HCT116 (cell line): ENCODE measurements at regions not wholly inside any gene's neighbourhood (a gene's known extent, or its start where the extent isn't known, plus 50 kb on each side); places are given as distances from the start of the nearest gene placed in this dataset.

ENCODE experiments used
- ATAC-seq: fragments of 200-7000 bp; cut with Tn5 transposase; 2 replicates; pipeline ENCODE4 v1.9.1; 2020; ENCODE audit warnings: mild to moderate bottlenecking, moderate library complexity
- BruUV-seq: library from RNA; stranded (reverse); fragments of 400-500 nt; replicated peaks from 2 replicates; lab custom pipeline; 2021; lab: Mats Ljungman, UMichigan
- CTCF ChIA-PET: fragments of 300-600 bp; sonication (Branson Sonifier 250); formaldehyde crosslinking; loops from one replicate; lab custom pipeline; 2021; ENCODE audit warnings: antibody characterized with exemption; lab: Charles Lee
- POLR2A ChIA-PET: fragments of 300-600, 350-600 bp; sonication (Branson Sonifier 250); formaldehyde crosslinking; loops from one replicate; lab custom pipeline; 2021; ENCODE audit warnings: antibody characterized with exemption; lab: Charles Lee
- RAD21 ChIA-PET, 2 experiments: fragments of 300-600 bp; sonication (Branson Sonifier 250); formaldehyde crosslinking; loops; one replicate each; lab custom pipeline; 2023; ENCODE audit warnings: low total read pairs in 2 of 2; ENCODE audit not compliant: uncharacterized antibody in 2 of 2, unreplicated experiment in 2 of 2, low non-redundant PET in 1 of 2; lab: Charles Lee
- DNase-seq: peaks from one replicate; pipeline ENCODE4 v3.0.0-alpha.2; 2010; ENCODE audit warnings: low read depth, low spot score
- H2AFZ ChIP-seq: fragments of 200-600 bp; shearing (Covaris generic), sonication (generic); 2 replicates; pipeline ENCODE4 v1.6.1; 2017; ENCODE audit warnings: low read depth, mixed run types, mixed read lengths, antibody characterized with exemption, low read length; ENCODE audit not compliant: poor library complexity, severe bottlenecking
- H3K27ac ChIP-seq: 2 replicates; pipeline ENCODE4 v1.5.1; 2012; ENCODE audit warnings: low read depth, low read length
- H3K27me3 ChIP-seq: fragments of 200-600 bp; sonication (generic); 2 replicates; pipeline ENCODE4 v1.6.1; 2016; ENCODE audit warnings: mixed run types, low read length, mixed read lengths; ENCODE audit not compliant: insufficient read depth
- H3K36me3 ChIP-seq, 2 experiments: fragments of 200-500 bp in 1 of 2; fragments of 200-600 bp in 1 of 2; sonication (Bioruptor generic) in 1 of 2; sonication (generic) in 1 of 2; 2 replicates each; pipeline versions ENCODE4 v1.5.1 to v1.6.1; 2014 to 2016; ENCODE audit warnings: low read length in 2 of 2, inconsistent platforms in 1 of 2, mixed read lengths in 1 of 2, mixed run types in 1 of 2; ENCODE audit not compliant: insufficient read depth in 2 of 2, control insufficient read depth in 1 of 2
- H3K4me1 ChIP-seq, 2 experiments: fragments of 200-600 bp in 1 of 2; sonication (generic) in 1 of 2; 2 replicates each; pipeline versions ENCODE4 v1.5.1 to v1.6.1; 2012 to 2017; ENCODE audit warnings: low read length in 2 of 2, inconsistent platforms in 1 of 2, mild to moderate bottlenecking in 1 of 2, mixed read lengths in 1 of 2, mixed run types in 1 of 2, moderate library complexity in 1 of 2; ENCODE audit not compliant: insufficient read depth in 2 of 2, control insufficient read depth in 1 of 2
- H3K4me2 ChIP-seq: fragments of 200-600 bp; sonication (generic); 2 replicates; pipeline ENCODE4 v1.6.1; 2017; ENCODE audit warnings: mixed run types, low read length, mixed read lengths
- H3K4me3 ChIP-seq, 2 experiments: fragments of 200-600 bp in 1 of 2; sonication (generic) in 1 of 2; replicated peaks in 1 of 2; 2 replicates each; pipeline ENCODE4 v1.5.1; 2011 to 2016; ENCODE audit warnings: low read length in 2 of 2, control low read depth in 1 of 2, low read depth in 1 of 2, mild to moderate bottlenecking in 1 of 2, mixed read lengths in 1 of 2, mixed run types in 1 of 2
- H3K79me2 ChIP-seq: fragments of 200-600 bp; sonication (generic); 2 replicates; pipeline ENCODE4 v1.6.1; 2017; ENCODE audit warnings: mild to moderate bottlenecking, mixed run types, low read length, moderate library complexity, mixed read lengths; ENCODE audit not compliant: insufficient read depth
- H3K9ac ChIP-seq: fragments of 200-600 bp; sonication (generic); 2 replicates; pipeline ENCODE4 v1.6.1; 2016; ENCODE audit warnings: low read length, mixed read lengths
- H3K9me2 ChIP-seq: fragments of 200-600 bp; sonication (generic), shearing (Covaris generic); 2 replicates; pipeline ENCODE4 v1.6.1; 2017; ENCODE audit warnings: mixed run types, mild to moderate bottlenecking, moderate library complexity; ENCODE audit not compliant: insufficient read depth
- H3K9me3 ChIP-seq, 2 experiments: fragments of 200-500 bp in 1 of 2; fragments of 200-600 bp in 1 of 2; sonication (Bioruptor generic) in 1 of 2; sonication (generic) in 1 of 2; 2 replicates each; pipeline ENCODE4 v1.6.1; 2014 to 2017; ENCODE audit warnings: low read length in 2 of 2, mixed read lengths in 2 of 2, inconsistent platforms in 1 of 2, low read depth in 1 of 2, mild to moderate bottlenecking in 1 of 2, mixed run types in 1 of 2, moderate library complexity in 1 of 2; ENCODE audit not compliant: control insufficient read depth in 1 of 2, insufficient read depth in 1 of 2
- H4K20me1 ChIP-seq: fragments of 200-600 bp; sonication (generic), shearing (Covaris generic); 2 replicates; pipeline ENCODE4 v1.6.1; 2017; ENCODE audit warnings: mixed run types, mild to moderate bottlenecking, moderate library complexity; ENCODE audit not compliant: insufficient read depth
- EGR1 ChIP-seq: IDR thresholded peaks from 2 replicates; pipeline ENCODE4 v1.6.1; 2012; ENCODE audit warnings: low read depth
- EZH2phosphoT487 ChIP-seq: fragments of 200-600 bp; IDR thresholded peaks from 2 replicates; pipeline ENCODE4 v1.6.1; 2018; ENCODE audit warnings: antibody characterized with exemption, borderline replicate concordance
- JUND ChIP-seq: IDR thresholded peaks from 2 replicates; pipeline ENCODE4 v1.6.1; 2012
- POLR2A ChIP-seq: IDR thresholded peaks from 2 replicates; pipeline ENCODE4 v1.7.0; 2011; ENCODE audit warnings: borderline replicate concordance; ENCODE audit not compliant: insufficient read depth, insufficient read length; ENCODE audit errors: extremely low read depth
- SIN3A ChIP-seq: IDR thresholded peaks from 2 replicates; pipeline ENCODE4 v1.6.1; 2012; ENCODE audit warnings: low read depth
- SRF ChIP-seq: IDR thresholded peaks from 2 replicates; pipeline ENCODE4 v1.6.1; 2012; ENCODE audit warnings: low read depth
- TCF7L2 ChIP-seq: IDR thresholded peaks from 2 replicates; pipeline ENCODE4 v1.7.0; 2011; ENCODE audit warnings: borderline replicate concordance, inconsistent platforms; ENCODE audit not compliant: insufficient read depth, insufficient read length; ENCODE audit errors: extremely low read depth
- ZBTB33 ChIP-seq: IDR thresholded peaks from 2 replicates; pipeline ENCODE4 v1.6.1; 2011; ENCODE audit warnings: mild to moderate bottlenecking, low read length, moderate library complexity; ENCODE audit not compliant: insufficient replicate concordance; ENCODE audit errors: extremely low read depth
- intact Hi-C: fragments of 100-400 bp; cut with micrococcal nuclease; formaldehyde crosslinking; loops from 2 replicates; pipeline ENCODE4 v1.10.0; 2022

- Histone ChIP-seq H3K27ac (no peak overlapping the region), H3K4me3 (no peak overlapping the region), H3K9me2 (no peaks in the 10 kb centered on the region; the same call in 1 of the 2 replicates), H3K27me3 (no peaks in the 10 kb centered on the region), H3K9ac (no peak overlapping the region), H2AFZ (no peak overlapping the region), H3K9me3 (no peaks in the 10 kb centered on the region), H4K20me1 (no peaks in the 10 kb centered on the region), H3K79me2 (no peaks in the 10 kb centered on the region), H3K36me3 (no peaks in the 10 kb centered on the region), H3K4me2 (no peak overlapping the region), H3K4me1 (peaks cover 2 to 5% of the 10 kb centered on the region in 2 experiments; a peak in 1 of 4 replicates)
- ChIA-PET RAD21 (no interaction called here), POLR2A (no interaction called here), CTCF (interaction anchor here (2.1 kb wide), 1 partner anchor 15 kb away, joined by 5 read pairs; no protein-coding TSS in a partner anchor)
- intact Hi-C loops, result no loop called here
- no TSS peak for BruUV-seq
- ATAC-seq (no peak), DNase-seq (no peak)
- TF ChIP-seq EGR1, result no peak
- no peak for TF ChIP-seq POLR2A
- TF ChIP-seq JUND, result no peak
These were observed 104.0 kb downstream of the ZNF281 start for GRCh38 chr1:200305806-200306205.

GRCh38 chr1:200304171-200304570 lies 105.7 kb downstream of the ZNF281 start:
- H3K79me2 ChIP-seq, result no peaks in the 10 kb centered on the region
- H3K9ac ChIP-seq, result no peak overlapping the region
- no peaks in the 10 kb centered on the region for H3K9me2 ChIP-seq
- DNase-seq, result no peak
- no peaks in the 10 kb centered on the region for H4K20me1 ChIP-seq
- H3K27ac ChIP-seq, result no peak overlapping the region
- H3K4me2 ChIP-seq, result no peak overlapping the region
- TF ChIP-seq EZH2phosphoT487 (no peak), EGR1 (no peak), TCF7L2 (no peak), ZBTB33 (no peak), SIN3A (no peak), SRF (no peak)
- no peaks in the 10 kb centered on the region for H3K36me3 ChIP-seq
- ChIA-PET CTCF (no interaction called here), POLR2A (no interaction called here), RAD21 (no interaction called here)
- ATAC-seq, result no peak
- no peak overlapping the region for H2AFZ ChIP-seq
- H3K4me3 ChIP-seq, result no peak overlapping the region
- BruUV-seq, result no TSS peak
- no peaks in the 10 kb centered on the region for H3K9me3 ChIP-seq
- peaks cover 2 to 5% of the 10 kb centered on the region in 2 experiments; a peak in 1 of 4 replicates for H3K4me1 ChIP-seq
- H3K27me3 ChIP-seq, result no peaks in the 10 kb centered on the region
- intact Hi-C loops, result no loop called here
